MM.1S (cell line): ENCODE measurements at regions not wholly inside any gene's neighbourhood (a gene's known extent, or its start where the extent isn't known, plus 50 kb on each side); places are given as distances from the start of the nearest gene placed in this dataset.

ENCODE experiments used
- DNase-seq: peaks from one replicate; pipeline ENCODE4 v3.0.0-alpha.2; 2015
- H2AFZ ChIP-seq: fragments of 300-600 bp; sonication (generic); 2 replicates; pipeline ENCODE4 v1.6.0; 2016; ENCODE audit warnings: antibody characterized with exemption, low read length
- H3F3A ChIP-seq: fragments of 300-600 bp; sonication (generic); 2 replicates; pipeline ENCODE4 v1.6.1; 2016; ENCODE audit warnings: mild to moderate bottlenecking, antibody characterized with exemption, low read length, moderate library complexity, mixed read lengths; ENCODE audit not compliant: insufficient read depth
- H3K27ac ChIP-seq: fragments of 300-600 bp; sonication (generic); 2 replicates; pipeline ENCODE4 v1.5.1; 2016; ENCODE audit warnings: mild to moderate bottlenecking, low read length
- H3K27me3 ChIP-seq: fragments of 300-600 bp; sonication (generic); replicated peaks from 2 replicates; pipeline ENCODE4 v1.6.0; 2016; ENCODE audit warnings: low read length; ENCODE audit not compliant: insufficient read depth
- H3K36me3 ChIP-seq: fragments of 300-600 bp; sonication (generic); replicated peaks from 2 replicates; pipeline ENCODE4 v1.6.1; 2016; ENCODE audit warnings: mild to moderate bottlenecking, low read length, mixed read lengths; ENCODE audit not compliant: insufficient read depth
- H3K4me1 ChIP-seq: fragments of 300-600 bp; sonication (generic); 2 replicates; pipeline ENCODE4 v1.6.1; 2016; ENCODE audit warnings: low read length, mixed read lengths
- H3K4me2 ChIP-seq: fragments of 300-600 bp; sonication (generic); 2 replicates; pipeline ENCODE4 v1.6.0; 2016; ENCODE audit warnings: low read depth, low read length
- H3K4me3 ChIP-seq: fragments of 300-600 bp; sonication (generic); 2 replicates; pipeline ENCODE4 v1.5.1; 2016; ENCODE audit warnings: low read length, mixed read lengths
- H3K79me2 ChIP-seq: fragments of 300-600 bp; sonication (generic); 2 replicates; pipeline ENCODE4 v1.6.1; 2016; ENCODE audit warnings: mixed run types, low read length, mixed read lengths
- H3K9ac ChIP-seq: fragments of 300-600 bp; sonication (generic); 2 replicates; pipeline ENCODE4 v1.6.1; 2016; ENCODE audit warnings: low read length, mixed read lengths
- H3K9me2 ChIP-seq: fragments of 300-600 bp; sonication (generic); replicated peaks from 2 replicates; pipeline ENCODE4 v1.6.1; 2016; ENCODE audit warnings: mild to moderate bottlenecking, low read length, mixed read lengths; ENCODE audit not compliant: insufficient read depth
- H3K9me3 ChIP-seq: fragments of 300-600 bp; sonication (generic); replicated peaks from 2 replicates; pipeline ENCODE4 v1.6.1; 2016; ENCODE audit warnings: mild to moderate bottlenecking, low read length, mixed read lengths; ENCODE audit not compliant: insufficient read depth
- H4K20me1 ChIP-seq: fragments of 300-600 bp; sonication (generic); 2 replicates; pipeline ENCODE4 v1.6.1; 2016; ENCODE audit warnings: mild to moderate bottlenecking, low read length, moderate library complexity, mixed read lengths; ENCODE audit not compliant: insufficient read depth
- CTCF ChIP-seq: fragments of 300-600 bp; sonication (generic); IDR thresholded peaks from 2 replicates; pipeline ENCODE4 v1.5.1; 2016; ENCODE audit warnings: antibody characterized with exemption, low read length, mixed read lengths
- EZH2 ChIP-seq: fragments of 300-600 bp; sonication (generic); optimal IDR thresholded peaks from 2 replicates; pipeline ENCODE3; 2017; ENCODE audit warnings: low read depth, mild to moderate bottlenecking, antibody characterized with exemption, low read length, mixed read lengths
- EZH2phosphoT487 ChIP-seq: fragments of 300-600 bp; sonication (generic); IDR thresholded peaks from 2 replicates; pipeline ENCODE4 v1.6.1; 2018; ENCODE audit warnings: antibody characterized with exemption, low read length

- no peak overlapping the region for H3K4me3 ChIP-seq
- TF ChIP-seq EZH2phosphoT487 (no peak), CTCF (no peak), EZH2 (no peak)
- H3K4me2 ChIP-seq, result no peak overlapping the region
- no peaks in the 10 kb centered on the region for H3K36me3 ChIP-seq
- H3K9ac ChIP-seq, result no peak overlapping the region
- H2AFZ ChIP-seq, result no peak overlapping the region
- no peaks in the 10 kb centered on the region for H3K9me2 ChIP-seq
- no peak for DNase-seq
- H4K20me1 ChIP-seq, result no peaks in the 10 kb centered on the region
- no peaks in the 10 kb centered on the region for H3K27me3 ChIP-seq
- no peaks in the 10 kb centered on the region for H3K4me1 ChIP-seq
- no peaks in the 10 kb centered on the region for H3K79me2 ChIP-seq
- H3K27ac ChIP-seq, result no peak overlapping the region
- no peaks in the 10 kb centered on the region for H3K9me3 ChIP-seq
- no peaks in the 10 kb centered on the region for H3F3A ChIP-seq
Measured at GRCh38 chr20:39398656-39399055, 436.5 kb downstream of the DHX35 start.

- Histone ChIP-seq H4K20me1 (no peaks in the 10 kb centered on the region), H2AFZ (no peak overlapping the region), H3K79me2 (no peaks in the 10 kb centered on the region), H3K9ac (no peak overlapping the region), H3K4me1 (no peaks in the 10 kb centered on the region), H3K27ac (no peak overlapping the region), H3K9me2 (no peaks in the 10 kb centered on the region), H3K36me3 (no peaks in the 10 kb centered on the region), H3F3A (no peaks in the 10 kb centered on the region), H3K27me3 (no peaks in the 10 kb centered on the region), H3K9me3 (no peaks in the 10 kb centered on the region), H3K4me2 (no peak overlapping the region), H3K4me3 (no peak overlapping the region)
- TF ChIP-seq EZH2, result no peak
- no peak for TF ChIP-seq CTCF
- TF ChIP-seq EZH2phosphoT487, result no peak
- no peak for DNase-seq
Measured at GRCh38 chr20:39397646-39398045, 435.5 kb downstream of the DHX35 start.

GRCh38 chr20:39395478-39396291, 433.5 kb downstream of the DHX35 start:
- Histone ChIP-seq H3K9ac (no peak overlapping the region), H3F3A (no peaks in the 10 kb centered on the region), H3K27ac (no peak overlapping the region), H2AFZ (no peak overlapping the region), H3K9me2 (no peaks in the 10 kb centered on the region), H3K9me3 (no peaks in the 10 kb centered on the region), H3K4me3 (no peak overlapping the region), H4K20me1 (no peaks in the 10 kb centered on the region), H3K4me2 (no peak overlapping the region), H3K36me3 (no peaks in the 10 kb centered on the region), H3K79me2 (no peaks in the 10 kb centered on the region), H3K27me3 (no peaks in the 10 kb centered on the region), H3K4me1 (no peaks in the 10 kb centered on the region)
- DNase-seq, result no peak
- TF ChIP-seq CTCF, result no peak
